ENCODE measurements at regions not wholly inside any gene's neighbourhood (a gene's known extent, or its start where the extent isn't known, plus 50 kb on each side); places are given as distances from the start of the nearest gene placed in this dataset.

DNA sequence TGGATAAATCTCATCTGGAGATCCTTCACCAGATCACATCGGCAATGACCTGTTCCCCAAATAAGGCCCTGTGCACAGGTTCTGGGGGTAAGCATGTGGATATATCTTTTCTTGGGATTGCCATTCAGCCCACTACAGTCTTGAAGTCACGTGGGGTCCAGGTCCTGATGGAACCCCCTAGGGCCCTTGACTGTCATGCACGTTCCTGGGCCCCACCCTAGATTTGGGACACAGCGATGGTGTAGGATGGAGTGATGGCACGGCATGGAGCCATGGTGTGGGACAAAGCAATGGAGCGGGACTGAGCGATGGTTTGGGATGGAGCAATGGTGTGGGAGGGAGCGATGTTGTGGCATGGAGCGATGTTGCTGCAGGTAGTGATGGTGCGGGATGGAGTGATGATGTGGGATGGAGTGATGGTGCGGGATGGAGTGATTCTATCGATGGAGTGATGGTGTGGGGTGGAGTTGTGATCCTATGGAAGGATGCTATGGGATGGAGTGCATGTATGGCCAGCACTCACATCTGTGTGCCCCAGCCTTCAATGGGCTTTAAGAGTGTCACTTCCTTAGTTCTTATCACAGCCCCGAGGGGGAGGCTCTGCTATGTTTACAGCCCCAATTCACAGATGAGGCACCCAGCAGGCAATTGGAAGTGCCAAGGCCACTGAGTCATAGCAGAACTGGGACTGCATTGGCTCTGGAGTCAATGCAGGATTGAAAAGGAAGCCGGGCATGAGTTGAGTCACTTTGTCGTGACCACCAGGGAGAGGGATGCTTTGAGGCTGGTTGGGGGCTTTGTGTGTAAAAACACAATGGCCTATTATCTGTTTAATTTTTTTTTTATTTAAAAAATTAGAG is 97.0 kb upstream of the C1orf174 start:
- Histone ChIP-seq H3K27me3 (ENCODE audit: control insufficient read depth in 4 of 4, insufficient read depth in 4 of 4, low read length in 3 of 4) (peaks cover 0 to 4% (median under 1%) of the 10 kb centered on the region in 4 donors), H3K9me3 (ENCODE audit: control insufficient read depth in 4 of 4, low read length in 3 of 4) (no peaks in the 10 kb centered on the region), H3K4me1 (ENCODE audit: control insufficient read depth in 4 of 4, insufficient read depth in 4 of 4, low read length in 3 of 4) (no peaks in the 10 kb centered on the region), H3K4me3 (ENCODE audit: low read depth in 1 of 3, low read length in 3 of 3) (no peak overlapping the region), H3K27ac (ENCODE audit: low read depth in 1 of 2, low read length in 2 of 2) (no peak overlapping the region), H3K36me3 (ENCODE audit: control insufficient read depth in 4 of 4, insufficient read depth in 3 of 4, low read depth in 1 of 4, low read length in 3 of 4) (no peaks in the 10 kb centered on the region), H3K9ac (ENCODE audit: low read depth in 1 of 2, low read length in 2 of 2) (no peak overlapping the region)
- TF ChIP-seq FOXA1 (IDR thresholded peaks at IDR 0.05): no peak
- no peak for TF ChIP-seq FOXA2 (IDR thresholded peaks at IDR 0.05)
- no peak for TF ChIP-seq TAF1 (conservative IDR thresholded peaks at IDR 0.05)
- TF ChIP-seq, protein P1, sequence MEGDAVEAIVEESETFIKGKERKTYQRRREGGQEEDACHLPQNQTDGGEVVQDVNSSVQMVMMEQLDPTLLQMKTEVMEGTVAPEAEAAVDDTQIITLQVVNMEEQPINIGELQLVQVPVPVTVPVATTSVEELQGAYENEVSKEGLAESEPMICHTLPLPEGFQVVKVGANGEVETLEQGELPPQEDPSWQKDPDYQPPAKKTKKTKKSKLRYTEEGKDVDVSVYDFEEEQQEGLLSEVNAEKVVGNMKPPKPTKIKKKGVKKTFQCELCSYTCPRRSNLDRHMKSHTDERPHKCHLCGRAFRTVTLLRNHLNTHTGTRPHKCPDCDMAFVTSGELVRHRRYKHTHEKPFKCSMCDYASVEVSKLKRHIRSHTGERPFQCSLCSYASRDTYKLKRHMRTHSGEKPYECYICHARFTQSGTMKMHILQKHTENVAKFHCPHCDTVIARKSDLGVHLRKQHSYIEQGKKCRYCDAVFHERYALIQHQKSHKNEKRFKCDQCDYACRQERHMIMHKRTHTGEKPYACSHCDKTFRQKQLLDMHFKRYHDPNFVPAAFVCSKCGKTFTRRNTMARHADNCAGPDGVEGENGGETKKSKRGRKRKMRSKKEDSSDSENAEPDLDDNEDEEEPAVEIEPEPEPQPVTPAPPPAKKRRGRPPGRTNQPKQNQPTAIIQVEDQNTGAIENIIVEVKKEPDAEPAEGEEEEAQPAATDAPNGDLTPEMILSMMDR (IDR thresholded peaks at IDR 0.05; ENCODE audit: low read depth, low read length, missing input control): no peak
- TF ChIP-seq SP1 (IDR thresholded peaks at IDR 0.05): no peak
- TF ChIP-seq JUND (IDR thresholded peaks at IDR 0.05): no peak
- TF ChIP-seq NR2F2 (IDR thresholded peaks at IDR 0.05): no peak
- TF ChIP-seq, protein P2, sequence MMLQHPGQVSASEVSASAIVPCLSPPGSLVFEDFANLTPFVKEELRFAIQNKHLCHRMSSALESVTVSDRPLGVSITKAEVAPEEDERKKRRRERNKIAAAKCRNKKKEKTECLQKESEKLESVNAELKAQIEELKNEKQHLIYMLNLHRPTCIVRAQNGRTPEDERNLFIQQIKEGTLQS (IDR thresholded peaks at IDR 0.05): no peak
- no peak for TF ChIP-seq RXRA (IDR thresholded peaks at IDR 0.05)
- no peak for TF ChIP-seq GABPA (IDR thresholded peaks at IDR 0.05 in 1 of 2, conservative IDR thresholded peaks at IDR 0.05 in 1 of 2)
- TF ChIP-seq, protein P3, sequence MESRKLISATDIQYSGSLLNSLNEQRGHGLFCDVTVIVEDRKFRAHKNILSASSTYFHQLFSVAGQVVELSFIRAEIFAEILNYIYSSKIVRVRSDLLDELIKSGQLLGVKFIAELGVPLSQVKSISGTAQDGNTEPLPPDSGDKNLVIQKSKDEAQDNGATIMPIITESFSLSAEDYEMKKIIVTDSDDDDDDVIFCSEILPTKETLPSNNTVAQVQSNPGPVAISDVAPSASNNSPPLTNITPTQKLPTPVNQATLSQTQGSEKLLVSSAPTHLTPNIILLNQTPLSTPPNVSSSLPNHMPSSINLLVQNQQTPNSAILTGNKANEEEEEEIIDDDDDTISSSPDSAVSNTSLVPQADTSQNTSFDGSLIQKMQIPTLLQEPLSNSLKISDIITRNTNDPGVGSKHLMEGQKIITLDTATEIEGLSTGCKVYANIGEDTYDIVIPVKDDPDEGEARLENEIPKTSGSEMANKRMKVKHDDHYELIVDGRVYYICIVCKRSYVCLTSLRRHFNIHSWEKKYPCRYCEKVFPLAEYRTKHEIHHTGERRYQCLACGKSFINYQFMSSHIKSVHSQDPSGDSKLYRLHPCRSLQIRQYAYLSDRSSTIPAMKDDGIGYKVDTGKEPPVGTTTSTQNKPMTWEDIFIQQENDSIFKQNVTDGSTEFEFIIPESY (IDR thresholded peaks at IDR 0.05): no peak
- TF ChIP-seq, protein P4, sequence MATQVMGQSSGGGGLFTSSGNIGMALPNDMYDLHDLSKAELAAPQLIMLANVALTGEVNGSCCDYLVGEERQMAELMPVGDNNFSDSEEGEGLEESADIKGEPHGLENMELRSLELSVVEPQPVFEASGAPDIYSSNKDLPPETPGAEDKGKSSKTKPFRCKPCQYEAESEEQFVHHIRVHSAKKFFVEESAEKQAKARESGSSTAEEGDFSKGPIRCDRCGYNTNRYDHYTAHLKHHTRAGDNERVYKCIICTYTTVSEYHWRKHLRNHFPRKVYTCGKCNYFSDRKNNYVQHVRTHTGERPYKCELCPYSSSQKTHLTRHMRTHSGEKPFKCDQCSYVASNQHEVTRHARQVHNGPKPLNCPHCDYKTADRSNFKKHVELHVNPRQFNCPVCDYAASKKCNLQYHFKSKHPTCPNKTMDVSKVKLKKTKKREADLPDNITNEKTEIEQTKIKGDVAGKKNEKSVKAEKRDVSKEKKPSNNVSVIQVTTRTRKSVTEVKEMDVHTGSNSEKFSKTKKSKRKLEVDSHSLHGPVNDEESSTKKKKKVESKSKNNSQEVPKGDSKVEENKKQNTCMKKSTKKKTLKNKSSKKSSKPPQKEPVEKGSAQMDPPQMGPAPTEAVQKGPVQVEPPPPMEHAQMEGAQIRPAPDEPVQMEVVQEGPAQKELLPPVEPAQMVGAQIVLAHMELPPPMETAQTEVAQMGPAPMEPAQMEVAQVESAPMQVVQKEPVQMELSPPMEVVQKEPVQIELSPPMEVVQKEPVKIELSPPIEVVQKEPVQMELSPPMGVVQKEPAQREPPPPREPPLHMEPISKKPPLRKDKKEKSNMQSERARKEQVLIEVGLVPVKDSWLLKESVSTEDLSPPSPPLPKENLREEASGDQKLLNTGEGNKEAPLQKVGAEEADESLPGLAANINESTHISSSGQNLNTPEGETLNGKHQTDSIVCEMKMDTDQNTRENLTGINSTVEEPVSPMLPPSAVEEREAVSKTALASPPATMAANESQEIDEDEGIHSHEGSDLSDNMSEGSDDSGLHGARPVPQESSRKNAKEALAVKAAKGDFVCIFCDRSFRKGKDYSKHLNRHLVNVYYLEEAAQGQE (IDR thresholded peaks at IDR 0.05): no peak
- TF ChIP-seq EGR1 (IDR thresholded peaks at IDR 0.05; ENCODE audit: low read depth in 2 of 2): no peak
- no peak for TF ChIP-seq HNF4G (IDR thresholded peaks at IDR 0.05)
- no peak for TF ChIP-seq RAD21 (IDR thresholded peaks at IDR 0.05)
- TF ChIP-seq HNF4A (conservative IDR thresholded peaks at IDR 0.05): no peak
- no peak for TF ChIP-seq YY1 (IDR thresholded peaks at IDR 0.05)
- TF ChIP-seq, protein P5, sequence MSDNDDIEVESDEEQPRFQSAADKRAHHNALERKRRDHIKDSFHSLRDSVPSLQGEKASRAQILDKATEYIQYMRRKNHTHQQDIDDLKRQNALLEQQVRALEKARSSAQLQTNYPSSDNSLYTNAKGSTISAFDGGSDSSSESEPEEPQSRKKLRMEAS (IDR thresholded peaks at IDR 0.05): no peak
- DNase-seq (ENCODE audit: low spot score): no peak
- 82% methylated on average over 15 of the region's 15 CpGs for WGBS
